ENCODE measurements at regions not wholly inside any gene's neighbourhood (a gene's known extent, or its start where the extent isn't known, plus 50 kb on each side); places are given as distances from the start of the nearest gene placed in this dataset.

GRCh38 chr1:81671038-81671437 is 129.7 kb upstream of the ADGRL2 start:
- no peaks in the 10 kb centered on the region for H3K36me3 ChIP-seq (ENCODE audit: low read depth, missing control alignments)
- WGBS, 2 donors, result 54 to 72% methylated on average over 3 of the region's 3 CpGs
- H3K9me3 ChIP-seq, result no peaks in the 10 kb centered on the region
- no peak overlapping the region for H3K4me3 ChIP-seq
- no peaks in the 10 kb centered on the region for H3K27me3 ChIP-seq
- TF ChIP-seq, protein P1, sequence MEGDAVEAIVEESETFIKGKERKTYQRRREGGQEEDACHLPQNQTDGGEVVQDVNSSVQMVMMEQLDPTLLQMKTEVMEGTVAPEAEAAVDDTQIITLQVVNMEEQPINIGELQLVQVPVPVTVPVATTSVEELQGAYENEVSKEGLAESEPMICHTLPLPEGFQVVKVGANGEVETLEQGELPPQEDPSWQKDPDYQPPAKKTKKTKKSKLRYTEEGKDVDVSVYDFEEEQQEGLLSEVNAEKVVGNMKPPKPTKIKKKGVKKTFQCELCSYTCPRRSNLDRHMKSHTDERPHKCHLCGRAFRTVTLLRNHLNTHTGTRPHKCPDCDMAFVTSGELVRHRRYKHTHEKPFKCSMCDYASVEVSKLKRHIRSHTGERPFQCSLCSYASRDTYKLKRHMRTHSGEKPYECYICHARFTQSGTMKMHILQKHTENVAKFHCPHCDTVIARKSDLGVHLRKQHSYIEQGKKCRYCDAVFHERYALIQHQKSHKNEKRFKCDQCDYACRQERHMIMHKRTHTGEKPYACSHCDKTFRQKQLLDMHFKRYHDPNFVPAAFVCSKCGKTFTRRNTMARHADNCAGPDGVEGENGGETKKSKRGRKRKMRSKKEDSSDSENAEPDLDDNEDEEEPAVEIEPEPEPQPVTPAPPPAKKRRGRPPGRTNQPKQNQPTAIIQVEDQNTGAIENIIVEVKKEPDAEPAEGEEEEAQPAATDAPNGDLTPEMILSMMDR (IDR thresholded peaks at IDR 0.05), result no peak
- no peak for TF ChIP-seq POLR2A (IDR thresholded peaks at IDR 0.05)
- no peaks in the 10 kb centered on the region for H3K4me1 ChIP-seq
- intact Hi-C loops (cut with DNase I; ENCODE audit: low total_unique reads), result no loop called here
- DNase-seq, result no peak
- H3K27ac ChIP-seq, result no peak overlapping the region

DNA sequence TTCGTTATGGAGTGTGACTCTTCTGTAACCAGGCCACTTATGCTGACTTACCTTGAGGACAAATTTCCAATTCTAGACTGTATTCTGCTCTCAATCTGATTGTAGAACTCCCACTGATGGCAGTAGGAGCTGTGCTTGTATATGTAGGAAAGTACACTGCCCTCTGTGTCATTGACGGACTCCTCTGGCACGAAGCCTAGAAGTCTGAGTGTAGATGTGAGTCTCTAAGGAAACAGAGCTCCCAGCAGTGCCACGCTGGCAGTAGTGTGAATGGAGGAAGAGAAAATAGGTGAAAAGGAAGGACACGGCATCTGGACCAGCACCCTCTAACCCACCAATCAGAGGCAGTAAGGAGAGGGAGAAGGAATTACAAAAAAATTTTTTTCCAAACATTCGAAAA is 130.4 kb upstream of the ADGRL2 start:
- no peaks in the 10 kb centered on the region for H3K27me3 ChIP-seq
- no peak overlapping the region for H3K4me3 ChIP-seq
- no peak for TF ChIP-seq POLR2A (IDR thresholded peaks at IDR 0.05)
- TF ChIP-seq, protein P1 (IDR thresholded peaks at IDR 0.05), result no peak
- H3K36me3 ChIP-seq (ENCODE audit: low read depth, missing control alignments), result no peaks in the 10 kb centered on the region
- 36 to 50% methylated on average over 6 of the region's 6 CpGs for WGBS, 2 donors
- no peaks in the 10 kb centered on the region for H3K4me1 ChIP-seq
- peak; percentile 89 for DNase-seq
- no peaks in the 10 kb centered on the region for H3K9me3 ChIP-seq
- intact Hi-C loops (cut with DNase I; ENCODE audit: low total_unique reads), result no loop called here
- H3K27ac ChIP-seq, result no peak overlapping the region

- Histone ChIP-seq H3K27ac (no peak overlapping the region), H3K36me3 (ENCODE audit: low read depth, missing control alignments) (no peaks in the 10 kb centered on the region), H3K27me3 (no peaks in the 10 kb centered on the region), H3K4me1 (no peaks in the 10 kb centered on the region), H3K4me3 (no peak overlapping the region), H3K9me3 (no peaks in the 10 kb centered on the region)
- WGBS, 2 donors, result 95 to 98% methylated on average over 2 of the region's 2 CpGs
- no peak for TF ChIP-seq POLR2A (IDR thresholded peaks at IDR 0.05)
- TF ChIP-seq, protein P1 (IDR thresholded peaks at IDR 0.05), result no peak
- DNase-seq, result no peak
- intact Hi-C loops (cut with DNase I; ENCODE audit: low total_unique reads), result no loop called here
Observed at GRCh38 chr1:81666586-81666985, 134.1 kb upstream of the ADGRL2 start.

- Histone ChIP-seq H3K36me3 (ENCODE audit: low read depth, missing control alignments) (no peaks in the 10 kb centered on the region), H3K4me1 (no peaks in the 10 kb centered on the region), H3K27ac (no peak overlapping the region), H3K9me3 (no peaks in the 10 kb centered on the region), H3K4me3 (no peak overlapping the region), H3K27me3 (no peaks in the 10 kb centered on the region)
- intact Hi-C loops (cut with DNase I; ENCODE audit: low total_unique reads), result no loop called here
- WGBS, 2 donors, result 25 to 42% methylated on average over 1 of the region's 1 CpG
- no peak for TF ChIP-seq POLR2A (IDR thresholded peaks at IDR 0.05)
- TF ChIP-seq, protein P1 (IDR thresholded peaks at IDR 0.05), result no peak
- DNase-seq, result no peak
Observed at GRCh38 chr1:81664341-81664740, 136.4 kb upstream of the ADGRL2 start.

GRCh38 chr1:81662913-81663526 is 137.7 kb upstream of the ADGRL2 start:
- no peaks in the 10 kb centered on the region for H3K27me3 ChIP-seq
- H3K4me3 ChIP-seq, result no peak overlapping the region
- TF ChIP-seq, protein P1 (IDR thresholded peaks at IDR 0.05), result no peak
- no peak for TF ChIP-seq POLR2A (IDR thresholded peaks at IDR 0.05)
- H3K4me1 ChIP-seq, result no peaks in the 10 kb centered on the region
- no peak for DNase-seq
- intact Hi-C loops (cut with DNase I; ENCODE audit: low total_unique reads), result no loop called here
- WGBS, 2 donors, result 60 to 70% methylated on average over 8 of the region's 8 CpGs
- H3K27ac ChIP-seq, result no peak overlapping the region
- H3K36me3 ChIP-seq (ENCODE audit: low read depth, missing control alignments), result no peaks in the 10 kb centered on the region
- no peaks in the 10 kb centered on the region for H3K9me3 ChIP-seq
